ENCODE measurements at regions not wholly inside any gene's neighbourhood (a gene's known extent, or its start where the extent isn't known, plus 50 kb on each side); places are given as distances from the start of the nearest gene placed in this dataset.

GRCh38 chr14:71579331-71579730 is 352.9 kb upstream of the RGS6 start:
- DNase-seq, result no peak
- peaks cover 15% of the 10 kb centered on the region for H3K4me1 Mint-ChIP-seq (ENCODE audit: low read depth)
- CTCF ChIA-PET, result no interaction called here
- Histone ChIP-seq H3K9me3 (ENCODE audit: control insufficient read depth in 1 of 2, insufficient read depth in 1 of 2, low read length in 2 of 2) (no peaks in the 10 kb centered on the region), H3K4me3 (ENCODE audit: low read length) (no peak overlapping the region), H3K36me3 (ENCODE audit: insufficient read depth, low read length) (no peaks in the 10 kb centered on the region), H3K27ac (ENCODE audit: low read depth in 1 of 2, low read length in 2 of 2) (no peak overlapping the region), H3K4me1 (ENCODE audit: insufficient read depth, low read length) (no peaks in the 10 kb centered on the region), H3K27me3 (ENCODE audit: control insufficient read depth in 1 of 2, insufficient read depth in 2 of 2, low read length in 2 of 2) (no peaks in the 10 kb centered on the region)
- no peak overlapping the region for H3K4me3 Mint-ChIP-seq
- no peak for ATAC-seq (ENCODE audit: poor library complexity)
- no peaks in the 10 kb centered on the region for H3K9me3 Mint-ChIP-seq
- H3K27ac Mint-ChIP-seq, result no peak overlapping the region
- intact Hi-C loops (cut with DNase I, micrococcal nuclease), result no loop called here
- H3K36me3 Mint-ChIP-seq (ENCODE audit: low read depth), result no peaks in the 10 kb centered on the region
- TF ChIP-seq CTCF (IDR thresholded peaks at IDR 0.05), result no peak
- POLR2A ChIA-PET, result no interaction called here
- H3K27me3 Mint-ChIP-seq, result no peaks in the 10 kb centered on the region

GRCh38 chr14:71582705-71583104 is 349.5 kb upstream of the RGS6 start:
- H3K27ac ChIP-seq (ENCODE audit: low read depth in 1 of 2, low read length in 2 of 2), result no peak overlapping the region
- no peaks in the 10 kb centered on the region for H3K36me3 Mint-ChIP-seq (ENCODE audit: low read depth)
- no peak overlapping the region for H3K4me3 ChIP-seq (ENCODE audit: low read length)
- no peak overlapping the region for H3K4me3 Mint-ChIP-seq
- H3K9me3 Mint-ChIP-seq, result no peaks in the 10 kb centered on the region
- peaks cover 13% of the 10 kb centered on the region for H3K4me1 Mint-ChIP-seq (ENCODE audit: low read depth)
- no peaks in the 10 kb centered on the region for H3K27me3 ChIP-seq (ENCODE audit: control insufficient read depth in 1 of 2, insufficient read depth in 2 of 2, low read length in 2 of 2)
- ATAC-seq (ENCODE audit: poor library complexity) (no peak), DNase-seq (no peak)
- POLR2A ChIA-PET, result no interaction called here
- H3K27ac Mint-ChIP-seq, result no peak overlapping the region
- H3K27me3 Mint-ChIP-seq, result no peaks in the 10 kb centered on the region
- no peaks in the 10 kb centered on the region for H3K4me1 ChIP-seq (ENCODE audit: insufficient read depth, low read length)
- H3K36me3 ChIP-seq (ENCODE audit: insufficient read depth, low read length), result no peaks in the 10 kb centered on the region
- H3K9me3 ChIP-seq (ENCODE audit: control insufficient read depth in 1 of 2, insufficient read depth in 1 of 2, low read length in 2 of 2), result no peaks in the 10 kb centered on the region
- TF ChIP-seq CTCF (IDR thresholded peaks at IDR 0.05), result no peak
- intact Hi-C loops (cut with DNase I, micrococcal nuclease), result no loop called here
- CTCF ChIA-PET, result no interaction called here

GRCh38 chr14:71583194-71583593 is 349.0 kb upstream of the RGS6 start:
- H3K36me3 ChIP-seq (ENCODE audit: insufficient read depth, low read length), result no peaks in the 10 kb centered on the region
- no peaks in the 10 kb centered on the region for H3K27me3 ChIP-seq (ENCODE audit: control insufficient read depth in 1 of 2, insufficient read depth in 2 of 2, low read length in 2 of 2)
- intact Hi-C loops (cut with DNase I, micrococcal nuclease), result no loop called here
- DNase-seq, result no peak
- H3K9me3 ChIP-seq (ENCODE audit: control insufficient read depth in 1 of 2, insufficient read depth in 1 of 2, low read length in 2 of 2), result no peaks in the 10 kb centered on the region
- Mint-ChIP-seq H3K4me3 (no peak overlapping the region), H3K4me1 (ENCODE audit: low read depth) (peaks cover 14% of the 10 kb centered on the region), H3K36me3 (ENCODE audit: low read depth) (no peaks in the 10 kb centered on the region), H3K27ac (no peak overlapping the region), H3K9me3 (no peaks in the 10 kb centered on the region), H3K27me3 (no peaks in the 10 kb centered on the region)
- no peak for TF ChIP-seq CTCF (IDR thresholded peaks at IDR 0.05)
- CTCF ChIA-PET, result no interaction called here
- H3K4me3 ChIP-seq (ENCODE audit: low read length), result no peak overlapping the region
- no peak overlapping the region for H3K27ac ChIP-seq (ENCODE audit: low read depth in 1 of 2, low read length in 2 of 2)
- POLR2A ChIA-PET, result no interaction called here
- ATAC-seq (ENCODE audit: poor library complexity), result no peak
- H3K4me1 ChIP-seq (ENCODE audit: insufficient read depth, low read length), result no peaks in the 10 kb centered on the region
